NCI-H510A (cell line): ENCODE measurements at regions not wholly inside any gene's neighbourhood (a gene's known extent, or its start where the extent isn't known, plus 50 kb on each side); places are given as distances from the start of the nearest gene placed in this dataset.
"Not testable (repeated sequence)": the region's sequence is repeated elsewhere in the genome, so short reads cannot be mapped to it uniquely, and the experiment has no call there.

Experiments used
- DNase-seq: peaks from one replicate; lab custom pipeline; 2025; lab: John Stamatoyannopoulos, UW

DNA sequence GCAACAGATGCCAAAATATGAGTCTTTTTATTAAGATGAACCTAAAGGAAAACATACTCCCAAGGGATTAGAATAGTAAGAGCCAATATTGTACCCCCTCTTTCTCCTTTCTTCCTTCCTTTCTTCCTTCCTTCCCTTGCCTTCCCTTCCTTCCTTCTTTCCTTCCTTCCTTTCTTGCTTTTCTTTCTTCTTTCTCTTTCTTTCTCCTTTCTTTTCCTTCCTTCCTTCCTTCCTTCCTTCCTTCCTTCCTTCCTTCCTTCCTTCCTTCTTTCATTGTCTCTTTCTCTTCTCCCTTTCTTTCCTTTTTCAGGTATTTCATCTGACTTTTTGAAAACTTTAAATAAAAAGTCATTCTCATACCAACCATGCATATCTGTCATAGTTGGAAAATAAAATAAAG lies 892.5 kb downstream of the LRFN5 start:
- DNase-seq: no peak

DNA sequence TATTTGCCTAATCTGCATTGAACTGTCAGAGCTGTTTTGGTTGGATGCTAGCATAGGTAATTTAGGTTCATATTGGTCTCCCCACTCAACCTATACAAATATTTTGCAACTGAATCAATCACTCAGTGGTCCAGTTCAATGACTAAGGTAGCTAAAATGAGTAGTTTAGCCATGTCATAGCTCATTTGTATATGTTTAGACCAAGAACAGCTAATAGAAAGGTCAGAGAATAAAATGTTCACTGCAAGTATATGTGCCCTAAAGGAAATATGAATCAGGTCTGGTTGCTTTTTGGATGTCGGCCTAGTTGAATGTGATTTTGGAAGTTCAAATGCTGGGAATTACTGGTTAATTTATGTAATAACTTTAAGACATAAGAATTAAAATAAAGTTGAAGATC lies 883.9 kb downstream of the LRFN5 start:
- no peak for DNase-seq

DNA sequence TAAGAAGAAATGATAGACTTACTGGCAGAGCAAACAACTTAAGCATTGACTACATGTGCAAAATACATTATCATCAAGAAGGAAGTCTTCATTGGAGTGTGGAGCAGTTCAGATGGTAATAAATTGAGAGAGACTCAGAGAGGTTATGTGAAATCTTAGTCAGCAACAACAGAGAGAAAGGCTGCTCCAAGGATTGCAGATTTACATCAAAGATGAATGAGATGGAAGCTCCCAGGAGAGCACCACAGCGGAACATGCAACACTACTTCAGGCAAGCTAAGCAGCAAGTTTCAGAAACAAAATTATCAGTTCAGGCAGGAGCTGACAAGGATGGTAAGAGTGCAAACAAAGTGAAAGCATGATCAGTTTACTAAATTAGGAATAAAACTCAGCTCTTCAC lies 882.3 kb downstream of the LRFN5 start:
- no peak for DNase-seq

DNA sequence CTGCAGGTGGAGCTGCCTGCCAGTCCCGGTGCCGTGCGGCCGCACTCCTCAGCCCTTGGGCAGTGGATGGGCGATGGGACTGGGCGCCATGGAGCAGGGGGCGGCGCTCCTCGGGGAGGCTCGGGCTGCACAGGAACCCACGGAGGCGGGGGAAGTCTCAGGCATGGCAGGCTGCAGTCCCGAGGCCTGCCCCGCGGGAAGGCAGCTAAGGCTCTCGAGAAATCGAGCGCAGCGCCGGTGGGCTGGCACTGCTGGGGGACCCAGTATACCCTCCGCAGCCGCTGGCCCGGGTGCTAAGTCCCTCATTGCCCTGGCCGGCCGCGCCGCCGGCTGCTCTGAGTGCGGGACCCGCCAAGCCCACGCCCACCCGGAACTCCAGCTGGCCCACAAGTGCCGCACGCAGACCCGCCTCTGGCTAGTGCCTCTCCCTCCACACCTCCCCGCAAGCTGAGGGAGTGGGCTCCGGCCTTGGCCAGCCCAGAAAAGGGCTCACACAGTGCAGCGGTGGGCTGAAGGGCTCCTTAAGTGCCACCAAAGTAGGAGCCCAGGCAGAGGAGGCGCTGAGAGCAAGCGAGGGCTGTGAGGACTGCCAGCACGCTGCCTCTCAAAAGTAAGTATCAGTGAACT lies 875.8 kb downstream of the LRFN5 start:
- DNase-seq: not testable (repeated sequence)

DNA sequence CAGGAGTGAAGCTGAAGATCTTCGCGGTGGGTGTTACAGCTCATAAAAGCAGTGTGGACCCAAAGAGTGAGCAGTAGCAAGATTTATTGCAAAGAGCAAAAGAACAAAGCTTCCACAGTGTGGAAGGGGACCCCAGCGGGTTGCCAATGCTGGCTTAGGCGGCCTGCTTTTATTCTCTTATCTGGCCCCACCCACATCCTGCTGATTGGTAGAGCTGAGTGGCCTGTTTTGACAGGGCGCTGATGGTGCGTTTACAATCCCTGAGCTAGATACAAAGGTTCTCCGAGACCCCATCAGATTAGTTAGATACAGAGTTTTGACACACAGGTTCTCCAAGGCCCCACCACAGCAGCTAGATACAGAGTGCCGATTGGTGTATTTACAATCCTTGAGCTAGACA lies 875.0 kb downstream of the LRFN5 start:
- DNase-seq: not testable (repeated sequence)

DNA sequence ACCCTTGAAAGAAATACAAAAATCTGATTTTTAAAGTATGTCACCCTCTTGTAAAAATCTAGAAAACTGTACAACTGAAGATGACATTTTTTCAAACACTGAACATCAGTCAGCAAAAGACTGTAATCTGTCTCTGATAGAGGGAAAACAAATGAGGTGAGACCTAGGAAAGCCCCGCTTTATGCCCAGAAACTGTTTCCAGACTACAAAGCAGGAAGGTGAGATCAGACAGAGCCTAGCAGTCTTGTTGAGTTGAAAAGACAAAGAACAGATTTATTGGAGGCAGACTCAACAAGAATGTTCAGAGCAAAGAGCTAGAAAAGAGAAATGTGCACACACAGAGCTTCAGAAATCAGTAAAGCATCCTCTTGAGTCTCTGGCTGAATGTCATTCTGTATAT lies 873.6 kb downstream of the LRFN5 start:
- DNase-seq: no peak

DNA sequence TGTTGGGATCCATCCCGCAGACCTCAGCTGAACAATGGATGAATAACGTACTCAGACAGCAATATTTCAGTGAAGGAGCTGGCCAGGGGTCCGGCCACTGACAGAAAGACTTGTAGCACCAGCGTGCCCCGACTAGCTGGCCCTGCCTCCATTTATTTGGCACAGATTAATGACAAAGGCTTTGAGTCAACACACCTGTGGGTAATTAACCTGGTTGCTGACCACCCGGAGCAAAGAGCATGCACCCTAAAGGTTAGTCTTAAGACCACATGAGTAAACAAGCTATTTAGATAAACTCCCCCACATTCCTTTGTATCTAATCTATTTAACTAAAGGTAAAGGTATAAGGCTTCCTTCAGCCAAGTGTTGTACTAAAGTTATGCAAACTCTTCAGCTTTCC lies 868.6 kb downstream of the LRFN5 start:
- DNase-seq: no peak

DNA sequence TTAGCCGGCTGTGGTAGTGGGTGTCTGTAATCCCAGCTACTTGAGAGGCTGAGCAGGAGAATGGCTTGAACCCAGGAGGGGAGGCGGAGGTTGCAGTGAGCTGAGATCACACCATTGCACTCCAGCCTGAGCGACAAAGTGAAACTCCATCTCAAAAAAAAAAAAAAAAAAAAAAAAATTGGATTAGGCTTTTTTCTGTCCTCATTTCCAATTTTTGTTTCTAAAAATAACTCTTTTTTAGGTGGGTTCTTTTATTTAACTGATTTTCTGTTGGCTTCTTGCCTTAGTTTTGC lies 863.7 kb downstream of the LRFN5 start:
- DNase-seq: no peak

DNA sequence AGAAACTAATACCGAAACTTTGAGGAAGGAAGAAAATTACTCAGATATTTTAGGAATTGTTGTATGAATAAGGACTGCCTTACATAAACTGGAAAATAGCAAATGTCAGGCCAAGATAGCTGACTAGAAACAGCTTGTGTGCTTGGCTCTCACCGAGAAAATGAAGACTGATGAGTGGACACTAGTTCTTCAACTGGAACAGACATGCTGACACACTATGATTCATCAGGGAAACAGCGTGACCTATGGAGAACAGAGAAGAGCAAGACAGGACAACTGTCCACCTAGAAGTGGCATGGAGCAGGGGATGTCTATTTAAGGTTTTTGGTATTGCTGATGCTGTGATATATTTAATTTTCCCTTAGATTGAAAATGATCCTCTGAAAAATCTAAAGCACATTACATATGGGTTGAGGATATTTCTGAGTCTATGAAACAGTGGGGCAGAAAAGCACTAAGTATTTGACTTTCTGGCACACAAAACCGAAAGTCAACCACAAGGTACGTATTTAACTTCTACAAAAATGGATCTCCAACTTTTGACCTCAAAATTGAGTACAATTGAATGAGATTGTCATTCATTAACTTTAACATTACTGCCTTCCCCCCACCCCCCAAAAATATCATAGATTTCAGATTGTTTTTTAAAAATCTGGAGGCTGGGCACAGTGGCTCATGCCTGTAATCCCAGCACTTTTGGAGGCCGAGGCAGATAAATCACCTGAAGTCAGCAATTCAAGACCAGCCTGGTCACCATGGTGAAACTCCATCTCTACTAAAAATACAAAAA lies 863.2 kb downstream of the LRFN5 start:
- DNase-seq: no peak

DNA sequence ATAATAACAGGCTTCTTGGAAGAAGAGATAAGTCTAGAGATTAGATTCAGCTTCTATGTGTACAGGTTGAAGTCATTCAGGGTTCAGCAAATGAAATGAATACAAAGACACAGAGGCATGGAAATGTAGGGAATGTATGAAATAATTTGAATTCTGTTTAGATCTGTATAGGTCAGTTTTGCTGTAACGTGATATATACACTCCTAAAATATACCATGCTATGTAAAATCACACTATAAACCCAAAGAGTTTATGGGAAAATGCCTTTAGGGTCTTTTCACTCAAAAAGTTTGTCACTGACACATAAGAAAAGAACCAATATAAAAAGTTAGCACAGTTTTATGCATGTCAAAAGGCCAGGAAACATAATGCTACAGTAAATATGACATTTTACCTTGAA lies 854.0 kb downstream of the LRFN5 start:
- no peak for DNase-seq

DNA sequence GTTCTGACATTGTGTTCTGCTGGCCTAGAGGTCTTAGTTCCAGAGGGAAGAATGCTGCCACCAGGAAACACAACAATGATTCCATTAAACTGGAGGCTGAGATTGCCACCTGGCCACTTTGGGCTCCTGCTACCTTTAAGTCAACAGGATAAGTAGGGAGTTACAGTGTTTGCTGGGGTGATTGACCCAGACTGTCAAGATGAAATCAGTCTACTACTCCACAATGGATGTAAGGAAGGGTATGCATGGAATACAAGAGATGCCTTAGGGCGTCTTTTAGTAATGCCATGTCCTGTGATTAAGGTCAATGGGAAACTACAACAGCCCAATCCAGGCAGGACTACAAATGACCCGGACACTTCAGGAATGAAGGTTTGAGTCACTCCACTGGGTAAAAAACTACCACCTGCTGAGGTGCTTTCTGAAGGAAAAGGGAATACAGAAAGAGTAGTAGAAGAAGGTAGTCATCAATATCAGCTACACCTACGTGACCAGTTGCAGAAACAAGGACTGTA lies 852.6 kb downstream of the LRFN5 start:
- DNase-seq: no peak

DNA sequence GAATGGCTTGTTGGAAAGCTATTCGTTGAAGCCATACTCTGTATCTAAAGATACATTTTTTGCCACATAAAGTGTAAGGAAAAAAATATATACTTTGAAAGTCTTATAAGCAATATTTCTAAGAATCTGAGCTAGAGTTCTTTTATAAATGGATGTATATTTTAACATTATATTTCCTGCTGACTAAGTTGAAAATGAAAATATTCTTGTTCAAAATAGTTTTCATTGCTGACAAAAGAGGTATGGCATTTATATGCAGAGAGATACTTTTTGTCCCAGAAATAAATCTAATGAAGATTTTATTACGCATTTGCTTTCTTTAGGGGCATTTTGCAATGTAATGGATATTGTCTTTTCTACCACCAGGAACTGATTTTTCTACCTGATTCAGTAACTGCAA lies 834.9 kb downstream of the LRFN5 start:
- DNase-seq: no peak

DNA sequence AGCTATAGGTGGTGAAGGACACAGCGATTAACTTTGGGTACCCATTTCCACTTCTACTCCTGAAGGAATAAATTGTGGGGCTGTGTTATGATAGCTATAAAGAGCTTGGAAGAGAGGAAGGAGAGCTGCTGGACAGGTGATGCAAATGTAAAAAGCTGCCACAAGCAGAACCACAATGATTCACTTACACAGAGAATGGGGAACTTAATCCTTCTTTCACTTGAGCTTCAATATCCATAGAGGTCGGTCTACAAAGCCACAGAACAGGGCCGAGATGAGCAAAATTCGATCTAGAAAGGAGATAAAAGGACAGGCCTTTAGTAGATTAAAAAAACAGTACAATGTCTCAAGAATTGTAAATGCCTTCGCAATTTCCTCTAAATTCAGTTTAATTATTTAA lies 831.1 kb downstream of the LRFN5 start:
- no peak for DNase-seq

DNA sequence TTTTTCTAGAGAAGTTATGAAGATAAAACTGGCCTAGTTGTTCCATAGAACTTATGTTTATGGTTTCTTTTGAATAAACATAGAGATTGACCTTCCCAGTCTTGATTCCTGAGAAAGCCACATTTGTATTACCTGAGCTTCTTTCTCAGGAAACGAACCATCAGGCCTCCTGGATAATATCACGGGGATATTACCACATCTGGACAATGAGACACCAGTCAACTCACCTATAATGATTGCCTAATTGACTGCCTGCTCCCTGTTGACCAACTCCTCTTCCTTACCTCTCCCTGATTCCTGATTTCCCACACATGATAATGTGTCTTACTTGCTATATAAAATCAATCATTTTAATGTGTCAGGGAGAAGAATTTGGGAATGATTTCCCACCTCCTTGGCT lies 822.7 kb downstream of the LRFN5 start:
- no peak for DNase-seq

DNA sequence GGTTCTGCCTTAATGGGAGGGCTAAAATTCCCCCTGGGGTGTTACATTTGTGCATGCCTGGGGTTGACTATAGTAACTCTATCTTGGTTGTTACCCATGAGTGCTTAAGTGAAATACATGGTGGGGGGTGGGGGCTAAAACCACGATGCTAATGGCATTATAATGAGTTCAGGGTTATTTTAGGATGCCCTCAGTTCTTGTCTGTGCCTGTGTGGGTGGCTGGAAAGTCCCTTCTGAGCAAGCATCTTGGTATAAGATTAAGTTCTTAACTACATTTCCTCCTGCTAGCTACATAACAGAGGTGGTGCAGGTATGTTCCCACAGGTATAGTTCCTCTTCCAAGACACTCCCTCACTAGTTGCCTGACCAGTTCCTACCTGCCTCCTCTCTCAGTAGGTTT lies 822.3 kb downstream of the LRFN5 start:
- DNase-seq: no peak

DNA sequence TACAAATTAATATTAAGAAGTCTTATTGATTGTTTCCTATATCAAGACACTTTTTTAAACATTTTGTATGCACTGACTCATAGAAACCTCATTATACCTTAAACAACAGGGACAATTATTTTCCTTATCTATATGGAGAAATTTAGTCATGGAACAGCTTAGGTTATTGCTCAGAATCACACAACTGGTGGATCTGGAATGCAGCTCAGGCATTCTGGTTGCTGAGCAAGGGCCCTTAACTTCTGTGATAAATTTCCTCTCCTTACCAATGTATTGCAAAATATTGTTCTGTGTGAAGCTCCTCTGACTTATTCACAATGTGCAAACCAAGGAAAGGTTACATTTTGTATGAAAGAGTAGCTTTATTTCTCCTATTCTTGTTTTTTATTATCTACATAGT lies 817.8 kb downstream of the LRFN5 start:
- DNase-seq: no peak

DNA sequence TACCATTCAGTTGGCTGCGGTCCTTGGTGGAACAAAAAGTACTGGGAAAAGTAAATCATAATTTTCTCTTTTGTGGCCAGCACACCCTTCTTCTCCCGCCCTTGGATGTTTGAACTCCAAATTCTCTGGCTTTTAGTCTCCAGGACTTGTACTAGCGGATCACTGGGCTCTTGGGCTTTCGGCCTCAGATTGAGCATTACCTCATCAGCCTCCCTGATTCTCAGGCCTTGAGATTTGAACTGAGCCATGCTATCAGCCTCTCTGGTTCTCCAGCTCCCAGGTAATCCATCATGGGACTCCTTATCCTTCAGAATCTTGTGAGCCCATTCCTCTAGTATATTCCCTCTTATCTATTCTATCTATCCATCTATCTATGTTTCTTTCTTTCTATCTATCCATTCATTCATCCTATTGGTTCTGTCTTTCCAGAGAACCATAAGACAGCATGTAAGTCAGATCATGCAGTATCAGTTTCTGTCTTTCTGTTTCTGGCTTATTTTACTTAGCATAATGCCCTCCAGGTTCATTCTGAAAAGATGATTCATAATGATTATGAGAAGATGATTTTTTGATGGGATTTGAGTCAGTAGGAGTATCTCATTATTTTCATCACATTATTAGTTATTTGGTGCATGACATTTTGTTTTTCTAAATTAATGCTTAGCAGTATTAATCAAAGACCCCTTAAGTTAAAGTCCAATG lies 814.9 kb downstream of the LRFN5 start:
- no peak for DNase-seq

DNA sequence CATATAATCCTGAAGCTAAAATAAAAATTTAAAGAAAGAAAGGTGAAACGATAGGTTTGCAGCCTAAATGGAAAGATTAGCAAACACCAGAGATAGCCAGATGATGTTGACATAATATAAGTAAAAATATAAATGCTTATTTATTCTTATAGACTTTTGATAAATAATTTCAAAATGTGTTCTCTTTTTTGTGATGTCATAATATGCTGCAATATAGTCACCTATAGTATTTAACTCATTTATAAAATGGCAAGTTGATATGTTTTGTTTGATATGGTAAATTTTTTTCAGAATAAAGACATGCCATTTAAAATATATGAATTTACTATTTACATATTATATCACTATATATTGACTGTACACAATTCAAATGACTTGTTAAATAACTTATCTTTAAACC lies 813.4 kb downstream of the LRFN5 start:
- DNase-seq: no peak

DNA sequence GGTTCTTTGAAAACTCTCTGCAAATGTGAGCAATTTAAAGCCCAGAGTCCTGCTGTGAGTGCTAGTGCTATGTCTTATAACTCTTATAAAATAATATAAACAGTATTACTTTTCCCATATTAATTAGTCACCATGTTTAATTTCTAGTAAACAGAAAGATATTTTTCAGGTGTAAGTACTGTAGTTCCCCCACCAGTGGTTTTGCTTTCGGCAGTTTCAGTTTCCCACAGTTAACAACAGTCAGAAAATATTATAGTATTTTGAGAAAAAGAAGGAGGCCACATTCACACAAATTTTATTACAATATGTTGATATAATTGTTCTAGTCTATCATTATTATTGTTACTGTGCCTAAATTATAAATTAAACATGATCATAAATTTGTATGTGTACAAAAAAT lies 800.5 kb downstream of the LRFN5 start:
- DNase-seq: no peak

DNA sequence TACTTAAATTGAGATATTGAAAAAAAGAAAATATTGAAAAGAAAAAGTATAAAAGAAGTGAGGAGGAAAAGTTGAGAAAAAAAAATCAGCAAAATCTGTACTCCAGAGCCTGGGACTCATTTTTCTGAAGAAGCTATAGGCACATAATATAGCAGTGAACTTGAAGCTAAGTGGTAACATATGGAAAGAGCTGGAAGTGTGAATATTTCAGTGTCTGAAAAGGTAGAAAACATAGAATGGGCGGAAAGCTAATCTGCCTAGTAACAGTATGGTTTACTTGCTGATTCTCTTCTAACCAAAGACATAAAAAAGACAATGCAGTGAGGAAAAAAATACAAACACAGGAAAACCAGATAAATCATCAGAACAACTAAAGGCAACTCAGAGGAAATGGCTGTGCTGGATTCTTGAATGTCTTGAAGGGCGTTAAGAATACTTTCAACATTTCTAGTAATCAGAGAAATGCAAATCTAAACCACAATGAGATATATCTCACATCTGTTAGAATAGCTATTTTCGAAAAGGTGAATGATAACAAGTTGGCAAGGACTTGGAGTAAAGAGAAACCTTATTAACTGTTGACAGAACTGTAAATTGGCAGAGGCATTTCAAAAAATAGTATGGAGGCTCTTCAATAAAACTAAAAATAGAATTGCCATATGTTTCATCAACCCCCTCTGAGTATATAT lies 784.6 kb downstream of the LRFN5 start:
- DNase-seq: no peak

DNA sequence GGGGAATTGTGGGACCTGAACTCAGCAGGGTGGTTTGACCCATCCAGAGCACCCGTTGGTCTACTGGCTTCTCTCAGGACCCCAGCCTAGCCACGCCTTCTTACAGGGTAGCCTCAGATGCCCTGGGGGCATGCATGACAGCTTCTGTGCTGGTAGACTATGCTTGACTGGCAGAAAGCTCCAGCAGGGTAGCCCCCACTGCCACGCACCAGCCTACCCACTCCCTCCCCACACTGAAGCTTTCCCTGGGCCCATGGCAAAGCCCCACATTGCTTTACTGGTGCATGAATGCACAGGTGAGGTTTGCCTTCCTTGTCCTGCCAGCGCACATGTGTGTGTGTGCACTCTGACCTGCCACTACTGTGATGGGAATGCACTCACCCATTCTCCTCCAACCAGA lies 772.2 kb downstream of the LRFN5 start:
- no peak for DNase-seq

DNA sequence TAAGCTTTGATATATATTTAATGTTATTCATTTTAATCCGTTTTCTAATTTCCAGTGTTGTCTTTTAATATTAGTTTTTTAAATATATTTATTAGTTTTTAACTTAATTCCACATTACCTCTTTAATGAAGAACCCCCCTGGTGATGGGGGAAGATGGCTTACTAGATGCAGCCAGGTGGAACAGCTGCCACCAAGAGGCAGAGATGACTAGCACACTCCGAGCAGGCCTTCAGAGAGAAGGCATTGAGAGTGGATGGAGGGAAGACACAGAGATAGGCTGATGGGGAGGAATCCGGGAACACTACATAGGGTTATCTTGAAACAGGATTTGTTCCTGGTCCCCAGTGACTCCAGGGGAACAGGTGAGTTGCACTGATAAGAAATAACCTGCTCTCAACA lies 771.6 kb downstream of the LRFN5 start:
- no peak for DNase-seq

DNA sequence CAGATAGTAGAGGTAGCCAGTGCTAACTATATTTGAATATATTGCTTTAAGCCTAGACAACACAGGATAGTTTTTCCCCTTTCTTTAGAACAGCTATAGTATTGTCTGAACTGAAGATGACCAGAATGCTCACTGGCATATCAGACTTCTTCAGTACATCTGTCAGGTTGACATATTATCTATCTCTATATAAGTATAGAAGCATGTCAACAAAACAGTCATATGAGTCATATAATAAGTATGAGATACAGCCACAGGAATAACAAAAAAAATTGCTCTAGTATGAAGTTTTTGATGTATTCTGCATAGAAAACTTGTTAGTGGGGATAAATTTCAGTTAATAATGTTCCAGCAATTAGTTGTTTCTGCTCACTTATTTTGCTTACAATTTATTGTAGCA lies 767.7 kb downstream of the LRFN5 start:
- no peak for DNase-seq
